WTC11 (cell line): ENCODE measurements at regions not wholly inside any gene's neighbourhood (a gene's known extent, or its start where the extent isn't known, plus 50 kb on each side); places are given as distances from the start of the nearest gene placed in this dataset.

Experiments used
- ATAC-seq: fragments of 200-7000 bp; cut with Tn5 transposase; 2 replicates; pipeline ENCODE4 v1.10.0; 2021; ENCODE audit warnings: mild to moderate bottlenecking, moderate library complexity
- CTCF ChIA-PET: fragments of 300-600 bp; sonication (Branson Sonifier 250); formaldehyde crosslinking; loops from one replicate; lab custom pipeline; 2021; ENCODE audit warnings: antibody characterized with exemption; lab: Charles Lee
- POLR2A ChIA-PET: fragments of 350-600 bp; sonication (Branson Sonifier 250); formaldehyde crosslinking; loops from one replicate; lab custom pipeline; 2021; ENCODE audit warnings: antibody characterized with exemption; lab: Charles Lee
- DNase-seq: peaks from one replicate; pipeline ENCODE4 v3.0.0; 2021; ENCODE audit warnings: low spot score
- H3K27ac Mint-ChIP-seq: 2 replicates; pipeline ENCODE4 v1.8.0; 2021; ENCODE audit warnings: mixed read lengths
- H3K27me3 Mint-ChIP-seq: 2 replicates; pipeline ENCODE4 v1.8.0; 2021; ENCODE audit warnings: low read depth, mild to moderate bottlenecking, moderate library complexity, mixed read lengths
- H3K36me3 Mint-ChIP-seq: 2 replicates; pipeline ENCODE4 v1.8.0; 2021; ENCODE audit warnings: mixed read lengths
- H3K4me1 Mint-ChIP-seq: 2 replicates; pipeline ENCODE4 v1.8.0; 2022; ENCODE audit warnings: mixed read lengths
- H3K4me3 Mint-ChIP-seq: 2 replicates; pipeline ENCODE4 v1.8.0; 2021; ENCODE audit warnings: mild to moderate bottlenecking, moderate library complexity, mixed read lengths
- H3K9me3 Mint-ChIP-seq: 2 replicates; pipeline ENCODE4 v1.8.0; 2021; ENCODE audit warnings: mixed read lengths
- ETV6 ChIP-seq: sonication (generic); formaldehyde crosslinking; IDR thresholded peaks from 2 replicates; pipeline ENCODE4 v1.8.1; 2022; ENCODE audit warnings: mild to moderate bottlenecking, missing genetic modification reagents
- FOXJ3 ChIP-seq: sonication (generic); formaldehyde crosslinking; IDR thresholded peaks from 2 replicates; pipeline ENCODE4 v1.9.0; 2021; ENCODE audit warnings: missing genetic modification reagents, mild to moderate bottlenecking, borderline replicate concordance
- FOXP1 ChIP-seq: sonication (generic); formaldehyde crosslinking; IDR thresholded peaks from 2 replicates; pipeline ENCODE4 v1.8.0; 2022; ENCODE audit warnings: missing genetic modification reagents, mild to moderate bottlenecking, moderate library complexity, borderline replicate concordance
- GTF2I ChIP-seq: fragments of 250-450 bp; sonication (Bioruptor Pico); conservative IDR thresholded peaks from 2 replicates; pipeline ENCODE4 v1.4.0; 2021; ENCODE audit warnings: mild to moderate bottlenecking
- MXD4 ChIP-seq: fragments of 250-450 bp; sonication (Bioruptor Pico); IDR thresholded peaks from 2 replicates; pipeline ENCODE4 v1.8.0; 2021; ENCODE audit warnings: mild to moderate bottlenecking, moderate library complexity, borderline replicate concordance
- MYBL2 ChIP-seq: sonication (generic); formaldehyde crosslinking; IDR thresholded peaks from 2 replicates; pipeline ENCODE4 v1.8.1; 2023; ENCODE audit warnings: mild to moderate bottlenecking, moderate library complexity, missing genetic modification reagents
- NFE2L1 ChIP-seq: sonication (generic); formaldehyde crosslinking; IDR thresholded peaks from 2 replicates; pipeline ENCODE4 v1.8.1; 2023; ENCODE audit warnings: missing genetic modification reagents
- NFYB ChIP-seq: sonication (generic); formaldehyde crosslinking; conservative IDR thresholded peaks from 2 replicates; pipeline ENCODE4 v1.8.0; 2022; ENCODE audit warnings: low read depth, missing genetic modification reagents
- RORB ChIP-seq: fragments of 250-450 bp; sonication (Bioruptor Pico); IDR thresholded peaks from 2 replicates; pipeline ENCODE4 v1.9.0; 2021; ENCODE audit warnings: mild to moderate bottlenecking
- SMAD4 ChIP-seq: sonication (generic); formaldehyde crosslinking; IDR thresholded peaks from 2 replicates; pipeline ENCODE4 v1.8.0; 2022; ENCODE audit warnings: mild to moderate bottlenecking, missing genetic modification reagents
- SOX15 ChIP-seq: fragments of 250-450 bp; sonication (Bioruptor Pico); IDR thresholded peaks from 2 replicates; pipeline ENCODE4 v1.9.0; 2021; ENCODE audit warnings: mild to moderate bottlenecking
- SP1 ChIP-seq: sonication (generic); formaldehyde crosslinking; conservative IDR thresholded peaks from 2 replicates; pipeline ENCODE4 v1.8.1; 2022; ENCODE audit warnings: missing genetic modification reagents
- ZNF219 ChIP-seq: sonication (generic); formaldehyde crosslinking; IDR thresholded peaks from 2 replicates; pipeline ENCODE4 v1.8.0; 2023; ENCODE audit warnings: missing genetic modification reagents, mild to moderate bottlenecking, borderline replicate concordance
- ZNF416 ChIP-seq: fragments of 250-450 bp; sonication (Bioruptor Pico); IDR thresholded peaks from 2 replicates; pipeline ENCODE4 v1.9.0; 2021; ENCODE audit warnings: mild to moderate bottlenecking, inconsistent platforms
- TF ChIP-seq, protein P1 (sequence below): fragments of 250-450 bp; sonication (Bioruptor Pico); IDR thresholded peaks from 2 replicates; pipeline ENCODE4 v1.8.0; 2021; ENCODE audit warnings: mild to moderate bottlenecking
- TF ChIP-seq, protein P2 (sequence below): sonication (generic); formaldehyde crosslinking; IDR thresholded peaks from 2 replicates; pipeline ENCODE4 v1.8.0; 2022; ENCODE audit warnings: missing genetic modification reagents
- TF ChIP-seq, protein P3 (sequence below): sonication (generic); formaldehyde crosslinking; IDR thresholded peaks from 2 replicates; pipeline ENCODE4 v1.8.0; 2022; ENCODE audit warnings: mild to moderate bottlenecking, missing genetic modification reagents
- TF ChIP-seq, protein P4 (sequence below): sonication (generic); formaldehyde crosslinking; IDR thresholded peaks from 2 replicates; pipeline ENCODE4 v1.8.1; 2023; ENCODE audit warnings: mild to moderate bottlenecking, missing genetic modification reagents
- TF ChIP-seq, protein P5 (sequence below): sonication (generic); formaldehyde crosslinking; IDR thresholded peaks from 2 replicates; pipeline ENCODE4 v1.8.0; 2022; ENCODE audit warnings: mild to moderate bottlenecking, missing genetic modification reagents
- TF ChIP-seq, protein P6 (sequence below): fragments of 250-450 bp; sonication (Bioruptor Pico); conservative IDR thresholded peaks from 2 replicates; pipeline ENCODE4 v1.9.0; 2021; ENCODE audit warnings: mild to moderate bottlenecking
- TF ChIP-seq, protein P7 (sequence below): fragments of 200-600 bp; IDR thresholded peaks from 2 replicates; pipeline ENCODE4 v1.8.0; 2022; ENCODE audit warnings: antibody characterized with exemption

DNA sequence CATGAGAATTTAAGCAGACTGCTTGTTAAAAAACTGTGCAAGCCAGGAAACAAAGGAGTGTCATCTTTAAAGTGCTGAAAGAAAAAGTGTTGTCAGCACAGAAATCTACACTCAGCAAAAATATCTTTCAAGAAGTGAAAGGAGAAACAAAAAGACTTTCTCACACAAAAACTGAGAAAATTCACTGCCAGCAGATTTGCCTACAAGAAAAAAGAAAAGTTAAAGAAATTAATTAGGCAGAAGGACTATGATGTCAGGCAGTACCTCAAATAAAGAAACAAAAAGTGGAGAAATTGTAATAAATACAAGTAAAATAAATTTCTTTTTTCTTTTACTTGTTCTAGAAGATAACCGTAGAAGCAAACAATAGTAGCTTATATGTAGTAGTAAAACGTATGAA is 171.6 kb upstream of the CEP162 start (continued):
- TF ChIP-seq, protein P1, sequence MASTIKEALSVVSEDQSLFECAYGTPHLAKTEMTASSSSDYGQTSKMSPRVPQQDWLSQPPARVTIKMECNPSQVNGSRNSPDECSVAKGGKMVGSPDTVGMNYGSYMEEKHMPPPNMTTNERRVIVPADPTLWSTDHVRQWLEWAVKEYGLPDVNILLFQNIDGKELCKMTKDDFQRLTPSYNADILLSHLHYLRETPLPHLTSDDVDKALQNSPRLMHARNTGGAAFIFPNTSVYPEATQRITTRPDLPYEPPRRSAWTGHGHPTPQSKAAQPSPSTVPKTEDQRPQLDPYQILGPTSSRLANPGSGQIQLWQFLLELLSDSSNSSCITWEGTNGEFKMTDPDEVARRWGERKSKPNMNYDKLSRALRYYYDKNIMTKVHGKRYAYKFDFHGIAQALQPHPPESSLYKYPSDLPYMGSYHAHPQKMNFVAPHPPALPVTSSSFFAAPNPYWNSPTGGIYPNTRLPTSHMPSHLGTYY (CRISPR knock-in tag) = no peak
- TF ChIP-seq, protein P2, sequence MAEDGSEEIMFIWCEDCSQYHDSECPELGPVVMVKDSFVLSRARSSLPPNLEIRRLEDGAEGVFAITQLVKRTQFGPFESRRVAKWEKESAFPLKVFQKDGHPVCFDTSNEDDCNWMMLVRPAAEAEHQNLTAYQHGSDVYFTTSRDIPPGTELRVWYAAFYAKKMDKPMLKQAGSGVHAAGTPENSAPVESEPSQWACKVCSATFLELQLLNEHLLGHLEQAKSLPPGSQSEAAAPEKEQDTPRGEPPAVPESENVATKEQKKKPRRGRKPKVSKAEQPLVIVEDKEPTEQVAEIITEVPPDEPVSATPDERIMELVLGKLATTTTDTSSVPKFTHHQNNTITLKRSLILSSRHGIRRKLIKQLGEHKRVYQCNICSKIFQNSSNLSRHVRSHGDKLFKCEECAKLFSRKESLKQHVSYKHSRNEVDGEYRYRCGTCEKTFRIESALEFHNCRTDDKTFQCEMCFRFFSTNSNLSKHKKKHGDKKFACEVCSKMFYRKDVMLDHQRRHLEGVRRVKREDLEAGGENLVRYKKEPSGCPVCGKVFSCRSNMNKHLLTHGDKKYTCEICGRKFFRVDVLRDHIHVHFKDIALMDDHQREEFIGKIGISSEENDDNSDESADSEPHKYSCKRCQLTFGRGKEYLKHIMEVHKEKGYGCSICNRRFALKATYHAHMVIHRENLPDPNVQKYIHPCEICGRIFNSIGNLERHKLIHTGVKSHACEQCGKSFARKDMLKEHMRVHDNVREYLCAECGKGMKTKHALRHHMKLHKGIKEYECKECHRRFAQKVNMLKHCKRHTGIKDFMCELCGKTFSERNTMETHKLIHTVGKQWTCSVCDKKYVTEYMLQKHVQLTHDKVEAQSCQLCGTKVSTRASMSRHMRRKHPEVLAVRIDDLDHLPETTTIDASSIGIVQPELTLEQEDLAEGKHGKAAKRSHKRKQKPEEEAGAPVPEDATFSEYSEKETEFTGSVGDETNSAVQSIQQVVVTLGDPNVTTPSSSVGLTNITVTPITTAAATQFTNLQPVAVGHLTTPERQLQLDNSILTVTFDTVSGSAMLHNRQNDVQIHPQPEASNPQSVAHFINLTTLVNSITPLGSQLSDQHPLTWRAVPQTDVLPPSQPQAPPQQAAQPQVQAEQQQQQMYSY (CRISPR knock-in tag) = no peak
- no peak for TF ChIP-seq NFE2L1 (CRISPR knock-in tag)
- TF ChIP-seq GTF2I (CRISPR knock-in tag) = no peak
- TF ChIP-seq, protein P3, sequence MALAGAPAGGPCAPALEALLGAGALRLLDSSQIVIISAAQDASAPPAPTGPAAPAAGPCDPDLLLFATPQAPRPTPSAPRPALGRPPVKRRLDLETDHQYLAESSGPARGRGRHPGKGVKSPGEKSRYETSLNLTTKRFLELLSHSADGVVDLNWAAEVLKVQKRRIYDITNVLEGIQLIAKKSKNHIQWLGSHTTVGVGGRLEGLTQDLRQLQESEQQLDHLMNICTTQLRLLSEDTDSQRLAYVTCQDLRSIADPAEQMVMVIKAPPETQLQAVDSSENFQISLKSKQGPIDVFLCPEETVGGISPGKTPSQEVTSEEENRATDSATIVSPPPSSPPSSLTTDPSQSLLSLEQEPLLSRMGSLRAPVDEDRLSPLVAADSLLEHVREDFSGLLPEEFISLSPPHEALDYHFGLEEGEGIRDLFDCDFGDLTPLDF (CRISPR knock-in tag) = no peak
- TF ChIP-seq ETV6 (CRISPR knock-in tag) = no peak
- no peak for TF ChIP-seq RORB (CRISPR knock-in tag)

DNA sequence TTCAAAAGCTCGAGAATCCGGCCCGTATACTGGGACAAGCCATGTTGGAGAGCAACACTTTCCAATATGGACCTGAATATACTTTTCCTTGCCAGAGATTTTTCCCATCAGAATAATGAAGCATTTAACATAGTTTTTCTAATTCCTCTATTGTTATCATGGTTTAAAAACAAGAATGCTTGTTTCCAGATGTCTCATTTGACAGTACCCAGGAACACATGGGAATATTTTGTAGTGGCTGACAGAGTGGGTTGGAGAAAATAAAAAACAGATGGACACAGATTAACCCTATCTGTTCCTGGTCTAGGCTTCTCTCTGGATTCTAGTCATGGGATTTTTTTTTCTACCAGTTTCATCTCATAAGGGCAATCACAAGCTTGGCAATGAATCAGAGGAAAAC is 164.8 kb upstream of the CEP162 start:
- Mint-ChIP-seq H3K4me1 (no peaks in the 10 kb centered on the region), H3K4me3 (no peak overlapping the region), H3K27ac (no peak overlapping the region), H3K36me3 (no peaks in the 10 kb centered on the region), H3K9me3 (peaks cover 3% of the 10 kb centered on the region; the same call in 1 of the 2 replicates), H3K27me3 (no peaks in the 10 kb centered on the region)
- DNase-seq (no peak), ATAC-seq (no peak)
- TF ChIP-seq FOXJ3 = no peak
- TF ChIP-seq MXD4 (CRISPR knock-in tag) = no peak
- no peak for TF ChIP-seq NFYB (CRISPR knock-in tag)
- TF ChIP-seq, protein P4, sequence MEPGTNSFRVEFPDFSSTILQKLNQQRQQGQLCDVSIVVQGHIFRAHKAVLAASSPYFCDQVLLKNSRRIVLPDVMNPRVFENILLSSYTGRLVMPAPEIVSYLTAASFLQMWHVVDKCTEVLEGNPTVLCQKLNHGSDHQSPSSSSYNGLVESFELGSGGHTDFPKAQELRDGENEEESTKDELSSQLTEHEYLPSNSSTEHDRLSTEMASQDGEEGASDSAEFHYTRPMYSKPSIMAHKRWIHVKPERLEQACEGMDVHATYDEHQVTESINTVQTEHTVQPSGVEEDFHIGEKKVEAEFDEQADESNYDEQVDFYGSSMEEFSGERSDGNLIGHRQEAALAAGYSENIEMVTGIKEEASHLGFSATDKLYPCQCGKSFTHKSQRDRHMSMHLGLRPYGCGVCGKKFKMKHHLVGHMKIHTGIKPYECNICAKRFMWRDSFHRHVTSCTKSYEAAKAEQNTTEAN = no peak
- TF ChIP-seq FOXP1 (CRISPR knock-in tag) = no peak
- TF ChIP-seq ZNF219 (CRISPR knock-in tag) = no peak
- no peak for TF ChIP-seq ZNF416
- no peak for TF ChIP-seq ETV6 (CRISPR knock-in tag)
- no peak for TF ChIP-seq MYBL2 (CRISPR knock-in tag)
- no peak for TF ChIP-seq SP1 (CRISPR knock-in tag)
- POLR2A ChIA-PET = no interaction called here
- CTCF ChIA-PET = no interaction called here

DNA sequence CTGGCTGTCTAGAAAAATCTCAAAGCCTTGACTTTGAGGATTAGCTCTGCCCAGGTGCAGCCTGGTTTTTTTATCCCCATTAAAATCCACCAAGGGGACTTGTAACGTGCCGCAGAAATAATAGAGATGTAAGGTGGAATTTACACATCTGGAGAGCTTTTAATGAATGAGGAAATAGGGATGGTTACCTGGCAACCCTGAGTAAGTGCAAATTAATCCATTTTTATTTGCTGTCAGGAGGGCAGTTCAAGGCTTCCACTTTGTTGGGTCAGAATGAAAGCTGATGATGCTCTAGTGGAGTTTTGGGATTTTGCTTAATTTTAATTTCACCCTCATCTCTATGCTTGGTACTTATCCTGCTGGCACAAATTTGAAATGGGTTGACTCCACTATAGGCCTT is 163.4 kb upstream of the CEP162 start:
- DNase-seq = no peak
- CTCF ChIA-PET = interaction anchor here (1.3 kb wide), 1 partner anchor 8 kb away, joined by 3 read pairs; no protein-coding TSS in a partner anchor
- H3K27me3 Mint-ChIP-seq = no peaks in the 10 kb centered on the region
- TF ChIP-seq SMAD4 (CRISPR knock-in tag) (no peak), SOX15 (CRISPR knock-in tag) (no peak), NFYB (CRISPR knock-in tag) (no peak), SP1 (CRISPR knock-in tag) (no peak)
- TF ChIP-seq, protein P5, sequence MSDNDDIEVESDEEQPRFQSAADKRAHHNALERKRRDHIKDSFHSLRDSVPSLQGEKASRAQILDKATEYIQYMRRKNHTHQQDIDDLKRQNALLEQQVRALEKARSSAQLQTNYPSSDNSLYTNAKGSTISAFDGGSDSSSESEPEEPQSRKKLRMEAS = no peak
- TF ChIP-seq, protein P6, sequence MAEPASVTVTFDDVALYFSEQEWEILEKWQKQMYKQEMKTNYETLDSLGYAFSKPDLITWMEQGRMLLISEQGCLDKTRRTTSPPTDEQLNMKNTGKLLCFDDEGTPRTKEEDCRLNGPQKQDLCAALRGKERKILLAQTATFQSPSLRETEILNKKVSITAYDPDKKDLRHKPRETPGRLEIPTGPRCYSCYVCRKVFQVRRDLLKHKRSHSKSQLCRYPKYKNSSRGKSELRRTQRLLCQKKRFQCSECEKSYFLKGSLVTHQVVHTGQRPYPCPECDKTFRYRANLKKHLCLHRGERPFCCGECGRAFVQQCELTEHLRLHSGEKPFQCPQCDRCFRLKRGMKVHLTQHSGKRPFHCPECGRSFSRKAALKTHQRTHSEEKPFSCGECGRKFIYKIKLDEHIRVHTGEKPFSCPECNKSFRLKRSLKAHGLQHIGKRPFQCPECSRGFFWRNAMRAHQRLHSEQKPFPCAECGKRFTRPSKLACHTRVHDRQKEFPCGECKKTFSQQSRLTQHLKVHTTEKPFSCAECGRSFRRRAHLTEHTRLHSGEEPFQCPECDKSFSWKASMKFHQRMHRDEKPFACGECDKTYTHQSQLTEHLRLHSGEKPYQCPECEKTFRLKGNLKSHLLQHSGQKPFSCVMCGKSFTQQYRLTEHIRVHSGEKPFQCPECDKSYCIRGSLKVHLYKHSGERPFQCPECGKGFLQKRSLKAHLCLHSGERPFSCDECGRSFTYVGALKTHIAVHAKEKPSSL (CRISPR knock-in tag) = no peak
- TF ChIP-seq, protein P1 (CRISPR knock-in tag) = no peak
- TF ChIP-seq, protein P7, sequence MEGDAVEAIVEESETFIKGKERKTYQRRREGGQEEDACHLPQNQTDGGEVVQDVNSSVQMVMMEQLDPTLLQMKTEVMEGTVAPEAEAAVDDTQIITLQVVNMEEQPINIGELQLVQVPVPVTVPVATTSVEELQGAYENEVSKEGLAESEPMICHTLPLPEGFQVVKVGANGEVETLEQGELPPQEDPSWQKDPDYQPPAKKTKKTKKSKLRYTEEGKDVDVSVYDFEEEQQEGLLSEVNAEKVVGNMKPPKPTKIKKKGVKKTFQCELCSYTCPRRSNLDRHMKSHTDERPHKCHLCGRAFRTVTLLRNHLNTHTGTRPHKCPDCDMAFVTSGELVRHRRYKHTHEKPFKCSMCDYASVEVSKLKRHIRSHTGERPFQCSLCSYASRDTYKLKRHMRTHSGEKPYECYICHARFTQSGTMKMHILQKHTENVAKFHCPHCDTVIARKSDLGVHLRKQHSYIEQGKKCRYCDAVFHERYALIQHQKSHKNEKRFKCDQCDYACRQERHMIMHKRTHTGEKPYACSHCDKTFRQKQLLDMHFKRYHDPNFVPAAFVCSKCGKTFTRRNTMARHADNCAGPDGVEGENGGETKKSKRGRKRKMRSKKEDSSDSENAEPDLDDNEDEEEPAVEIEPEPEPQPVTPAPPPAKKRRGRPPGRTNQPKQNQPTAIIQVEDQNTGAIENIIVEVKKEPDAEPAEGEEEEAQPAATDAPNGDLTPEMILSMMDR = no peak
- TF ChIP-seq, all 79 proteins: peak for 0
- H3K4me1 Mint-ChIP-seq = no peaks in the 10 kb centered on the region
- H3K9me3 Mint-ChIP-seq = peaks cover 13% of the 10 kb centered on the region
- H3K27ac Mint-ChIP-seq = no peak overlapping the region
- no peak overlapping the region for H3K4me3 Mint-ChIP-seq
- no peaks in the 10 kb centered on the region for H3K36me3 Mint-ChIP-seq
- POLR2A ChIA-PET = no interaction called here
- no peak for ATAC-seq
